ENCODE measurements at regions not wholly inside any gene's neighbourhood (a gene's known extent, or its start where the extent isn't known, plus 50 kb on each side); places are given as distances from the start of the nearest gene placed in this dataset.

- no peak for DNase-seq (ENCODE audit: extremely low spot score, unreplicated experiment)
- H3K36me3 Mint-ChIP-seq = no peaks in the 10 kb centered on the region
- H3K9me3 Mint-ChIP-seq = no peaks in the 10 kb centered on the region
- no peak overlapping the region for H3K4me3 Mint-ChIP-seq
- H3K4me1 Mint-ChIP-seq (ENCODE audit: unreplicated experiment) = peaks cover 9% of the 10 kb centered on the region
- no peaks in the 10 kb centered on the region for H3K27me3 Mint-ChIP-seq
- H3K27ac Mint-ChIP-seq = no peak overlapping the region
- TF ChIP-seq, protein P1, sequence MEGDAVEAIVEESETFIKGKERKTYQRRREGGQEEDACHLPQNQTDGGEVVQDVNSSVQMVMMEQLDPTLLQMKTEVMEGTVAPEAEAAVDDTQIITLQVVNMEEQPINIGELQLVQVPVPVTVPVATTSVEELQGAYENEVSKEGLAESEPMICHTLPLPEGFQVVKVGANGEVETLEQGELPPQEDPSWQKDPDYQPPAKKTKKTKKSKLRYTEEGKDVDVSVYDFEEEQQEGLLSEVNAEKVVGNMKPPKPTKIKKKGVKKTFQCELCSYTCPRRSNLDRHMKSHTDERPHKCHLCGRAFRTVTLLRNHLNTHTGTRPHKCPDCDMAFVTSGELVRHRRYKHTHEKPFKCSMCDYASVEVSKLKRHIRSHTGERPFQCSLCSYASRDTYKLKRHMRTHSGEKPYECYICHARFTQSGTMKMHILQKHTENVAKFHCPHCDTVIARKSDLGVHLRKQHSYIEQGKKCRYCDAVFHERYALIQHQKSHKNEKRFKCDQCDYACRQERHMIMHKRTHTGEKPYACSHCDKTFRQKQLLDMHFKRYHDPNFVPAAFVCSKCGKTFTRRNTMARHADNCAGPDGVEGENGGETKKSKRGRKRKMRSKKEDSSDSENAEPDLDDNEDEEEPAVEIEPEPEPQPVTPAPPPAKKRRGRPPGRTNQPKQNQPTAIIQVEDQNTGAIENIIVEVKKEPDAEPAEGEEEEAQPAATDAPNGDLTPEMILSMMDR (conservative IDR thresholded peaks at IDR 0.05) = no peak
Observed at GRCh38 chr10:80771902-80772555, 234.3 kb downstream of the SH2D4B start.

DNA sequence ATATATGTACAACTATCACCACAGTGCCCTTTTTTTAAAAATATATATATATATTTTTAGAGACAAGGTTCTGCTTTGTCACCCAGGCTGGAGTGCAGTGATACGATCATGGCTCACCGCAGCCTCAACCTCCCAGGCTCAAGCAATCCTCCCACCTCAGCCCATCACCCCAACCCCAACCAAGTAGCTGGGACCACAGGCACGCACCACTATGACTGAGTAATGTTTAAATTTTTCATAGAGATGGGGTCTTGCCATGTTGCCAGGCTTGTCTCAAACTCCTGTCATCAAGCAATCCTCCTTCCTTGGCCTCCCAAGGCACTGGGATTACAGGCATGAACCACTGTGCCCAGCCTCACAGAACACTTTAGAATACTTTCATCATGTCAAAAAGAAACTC, 234.9 kb downstream of the SH2D4B start:
- H3K9me3 Mint-ChIP-seq = no peaks in the 10 kb centered on the region
- DNase-seq (ENCODE audit: extremely low spot score, unreplicated experiment) = no peak
- peaks cover 9% of the 10 kb centered on the region for H3K4me1 Mint-ChIP-seq (ENCODE audit: unreplicated experiment)
- H3K27ac Mint-ChIP-seq = no peak overlapping the region
- TF ChIP-seq, protein P1 (conservative IDR thresholded peaks at IDR 0.05) = no peak
- H3K4me3 Mint-ChIP-seq = no peak overlapping the region
- H3K36me3 Mint-ChIP-seq = no peaks in the 10 kb centered on the region
- H3K27me3 Mint-ChIP-seq = no peaks in the 10 kb centered on the region

- Mint-ChIP-seq H3K4me3 (no peak overlapping the region), H3K36me3 (no peaks in the 10 kb centered on the region), H3K27ac (no peak overlapping the region), H3K9me3 (no peaks in the 10 kb centered on the region), H3K4me1 (ENCODE audit: unreplicated experiment) (peaks cover 7% of the 10 kb centered on the region), H3K27me3 (no peaks in the 10 kb centered on the region)
- TF ChIP-seq, protein P1 (conservative IDR thresholded peaks at IDR 0.05) = no peak
- DNase-seq (ENCODE audit: extremely low spot score, unreplicated experiment) = no peak
Observed at GRCh38 chr10:80784695-80785094, 247.0 kb downstream of the SH2D4B start.

DNA sequence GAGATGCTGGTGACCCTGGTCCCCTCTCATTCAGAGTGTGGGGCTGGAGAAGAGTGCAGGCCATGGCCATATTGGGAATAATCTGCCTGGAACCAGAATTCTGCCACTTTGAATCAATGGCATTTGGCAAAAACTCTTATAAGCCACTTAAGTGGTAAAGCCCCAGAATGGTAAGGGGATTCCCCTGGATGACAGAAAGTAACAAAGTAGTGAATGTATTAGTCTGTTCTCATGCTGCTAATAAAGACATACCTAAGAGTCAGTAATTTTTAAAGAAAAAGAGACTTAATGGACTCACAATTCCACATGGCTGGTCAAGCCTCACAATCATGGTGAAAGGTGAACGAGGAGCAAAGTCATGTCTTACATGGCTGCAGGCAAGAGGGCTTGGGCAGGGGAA, 248.6 kb downstream of the SH2D4B start:
- H3K9me3 Mint-ChIP-seq = no peaks in the 10 kb centered on the region

GRCh38 chr10:80787952-80788351, 250.2 kb downstream of the SH2D4B start:
- TF ChIP-seq, protein P1 (conservative IDR thresholded peaks at IDR 0.05) = no peak
- H3K4me3 Mint-ChIP-seq = no peak overlapping the region
- peaks cover 12% of the 10 kb centered on the region for H3K4me1 Mint-ChIP-seq (ENCODE audit: unreplicated experiment)
- no peaks in the 10 kb centered on the region for H3K27me3 Mint-ChIP-seq
- no peak for DNase-seq (ENCODE audit: extremely low spot score, unreplicated experiment)
- H3K9me3 Mint-ChIP-seq = no peaks in the 10 kb centered on the region
- H3K36me3 Mint-ChIP-seq = no peaks in the 10 kb centered on the region
- no peak overlapping the region for H3K27ac Mint-ChIP-seq

More for the DNA sequence above, 248.6 kb downstream of the SH2D4B start:
- H3K27ac Mint-ChIP-seq = no peak overlapping the region
- TF ChIP-seq, protein P1 (conservative IDR thresholded peaks at IDR 0.05) = no peak
- H3K4me3 Mint-ChIP-seq = no peak overlapping the region
- H3K4me1 Mint-ChIP-seq (ENCODE audit: unreplicated experiment) = peaks cover 12% of the 10 kb centered on the region
- no peaks in the 10 kb centered on the region for H3K27me3 Mint-ChIP-seq
- DNase-seq (ENCODE audit: extremely low spot score, unreplicated experiment) = no peak
- H3K36me3 Mint-ChIP-seq = no peaks in the 10 kb centered on the region

Data from type B pancreatic cell (in vitro differentiated cells).